HG03108 (cell line): ENCODE measurements at regions not wholly inside any gene's neighbourhood (a gene's known extent, or its start where the extent isn't known, plus 50 kb on each side); places are given as distances from the start of the nearest gene placed in this dataset.

ENCODE experiments used
- ATAC-seq: cut with Tn5 transposase; IDR thresholded peaks from one replicate; pipeline ENCODE4 v1.9.1; 2021; ENCODE audit warnings: moderate library complexity; ENCODE audit not compliant: unreplicated experiment

DNA sequence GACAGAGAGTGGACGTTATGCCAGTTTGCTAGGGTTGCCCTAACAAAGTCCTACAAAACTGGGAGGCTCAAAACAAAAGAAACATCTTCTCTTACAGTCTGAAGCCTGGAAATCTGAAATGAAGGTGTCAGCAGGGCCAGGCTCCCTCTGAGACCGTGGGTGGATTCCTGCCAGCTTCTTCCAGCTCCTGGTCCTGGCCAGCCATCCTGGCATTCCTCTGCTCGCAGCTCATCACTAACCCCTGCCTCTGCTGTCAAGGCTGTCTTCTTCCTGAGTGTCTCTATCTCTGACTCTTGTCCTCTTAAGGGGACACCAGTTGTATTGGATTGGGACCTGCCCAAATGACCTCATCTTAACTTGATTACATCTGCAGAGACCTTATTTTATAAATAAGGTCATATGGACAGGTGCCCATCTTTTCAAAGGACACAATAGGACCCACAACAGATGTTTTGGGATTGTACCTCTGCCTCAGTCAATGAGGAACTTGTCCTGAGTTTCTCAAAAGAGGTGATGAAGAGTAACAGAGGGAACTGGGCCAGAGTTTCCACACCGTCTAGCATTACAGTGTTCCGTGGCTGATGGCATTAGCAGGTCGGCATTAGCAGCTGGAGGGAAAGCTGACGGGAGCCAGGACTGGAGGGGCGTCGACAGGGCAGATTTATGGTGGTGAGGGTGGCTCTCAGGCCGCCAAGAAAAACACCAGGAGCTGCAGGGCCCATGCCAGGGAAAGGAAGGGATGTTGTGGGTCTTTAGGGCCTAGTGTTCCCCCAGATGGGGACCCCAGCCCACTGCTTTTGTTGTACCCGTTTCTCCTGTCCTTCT, 157.3 kb downstream of the TBXT start:
- no peak for ATAC-seq

GRCh38 chr6:166009385-166010031, 158.1 kb downstream of the TBXT start:
- ATAC-seq: no peak

- no peak for ATAC-seq
Measured at GRCh38 chr6:166008441-166009369, 158.9 kb downstream of the TBXT start.

DNA sequence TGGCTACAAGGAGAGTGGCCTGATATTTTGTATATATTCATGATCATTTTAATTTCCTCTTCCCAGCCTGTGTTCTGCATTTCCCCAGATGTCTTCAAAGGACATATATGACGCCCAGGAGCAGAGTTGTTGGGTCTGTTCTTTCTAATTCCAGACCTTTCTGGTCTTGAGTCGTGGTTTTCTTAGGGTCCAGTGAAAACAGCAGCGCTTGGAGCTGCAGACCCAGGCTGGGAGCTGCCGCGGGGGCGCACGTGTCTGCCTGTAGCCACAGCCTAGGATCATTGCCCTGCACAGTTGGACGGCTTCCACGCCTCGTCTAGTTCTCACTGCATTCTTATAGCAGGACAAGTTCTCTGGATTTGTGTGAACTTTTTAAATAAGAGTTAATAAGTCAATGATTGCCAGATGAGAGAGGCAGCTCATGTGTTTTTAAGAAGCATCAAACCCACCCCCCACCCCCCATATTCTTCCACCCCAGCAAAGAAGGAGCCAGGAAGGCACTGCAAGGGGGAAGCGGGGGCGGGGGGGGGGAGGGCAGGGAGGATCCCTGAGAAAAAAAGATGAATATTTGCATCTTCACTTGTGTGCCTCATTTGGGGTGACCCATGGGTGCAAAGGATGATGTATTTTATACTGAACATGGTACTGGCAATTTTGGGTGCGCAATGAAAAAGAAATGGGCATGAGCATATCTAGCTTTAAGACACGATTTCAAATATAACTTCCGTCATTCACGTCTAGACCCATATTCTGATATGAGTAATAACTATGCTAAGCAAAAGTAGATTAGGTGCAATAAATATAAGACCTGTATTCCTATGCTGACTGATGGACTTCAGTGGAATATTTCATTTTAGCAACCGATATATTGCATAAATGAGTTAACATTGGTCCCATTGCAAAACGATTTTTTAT, 160.0 kb downstream of the TBXT start:
- no peak for ATAC-seq

GRCh38 chr6:166006900-166007301, 160.8 kb downstream of the TBXT start:
- no peak for ATAC-seq

DNA sequence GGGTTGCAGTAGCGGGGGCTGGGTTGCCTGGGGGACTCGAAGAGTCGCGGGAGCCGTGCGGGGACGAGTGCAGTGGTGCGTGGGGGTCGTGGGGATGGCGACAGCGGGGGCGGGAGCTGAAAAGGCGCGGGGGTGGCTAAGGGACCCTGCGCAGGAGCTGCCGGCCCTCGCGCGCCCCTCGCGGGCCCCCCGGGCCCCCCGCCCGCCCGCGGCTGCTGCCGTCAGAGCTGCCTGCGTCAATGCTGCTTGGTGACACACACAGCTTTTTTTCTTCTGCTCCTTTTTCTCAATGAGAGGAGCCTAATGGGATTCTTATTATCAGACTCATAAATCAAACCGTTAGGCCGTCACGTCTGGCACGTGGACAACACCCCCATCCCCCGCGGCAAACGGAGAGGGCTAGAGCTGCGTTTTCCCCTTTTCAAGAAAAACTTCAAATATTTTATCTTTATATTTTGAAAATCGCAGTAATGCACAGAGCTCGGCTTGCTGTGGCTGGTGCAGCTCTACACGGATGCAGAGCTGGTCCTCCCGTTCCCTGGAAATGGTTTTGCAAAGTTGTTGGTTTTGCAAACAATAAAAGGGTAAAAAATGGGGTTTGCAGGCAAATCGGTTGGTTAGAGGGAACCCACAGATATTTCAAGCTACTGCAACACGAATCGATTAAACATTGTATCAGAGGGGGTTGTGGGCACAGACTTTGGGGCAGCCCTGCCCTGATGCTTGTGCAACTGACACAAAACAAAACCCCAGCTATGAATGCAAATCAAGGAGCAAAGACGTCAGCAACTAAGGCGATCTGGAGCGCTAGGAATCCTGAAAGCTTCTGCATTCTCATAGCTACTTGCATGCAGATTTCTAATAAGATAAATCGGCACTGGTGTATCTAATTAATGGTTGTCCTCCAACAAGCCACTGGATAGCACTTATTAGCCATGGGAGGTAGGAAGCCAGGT, 161.4 kb downstream of the TBXT start:
- ATAC-seq: no peak

- no peak for ATAC-seq
Measured at GRCh38 chr6:166005401-166005943, 162.2 kb downstream of the TBXT start.

DNA sequence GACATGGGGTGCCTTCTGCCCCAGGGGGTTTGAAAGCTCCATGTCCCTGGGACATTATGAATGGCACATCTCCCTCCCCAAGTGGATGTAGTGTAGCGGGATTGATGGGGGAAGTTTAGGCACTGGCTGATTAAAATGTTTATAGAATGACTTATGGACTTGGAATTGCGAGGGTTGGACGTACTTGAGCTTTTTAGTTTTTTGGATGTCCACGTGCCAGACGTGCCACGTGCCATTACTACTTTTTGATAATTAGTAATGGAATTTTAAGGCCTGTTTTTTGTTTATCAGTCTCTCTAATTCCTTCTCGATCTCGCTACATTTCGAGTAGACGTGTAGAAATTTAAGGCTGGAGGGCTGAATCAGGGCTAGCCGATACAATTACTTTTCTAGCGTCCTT, 162.8 kb downstream of the TBXT start:
- ATAC-seq: no peak

- ATAC-seq: no peak
Measured at GRCh38 chr6:166004471-166004870, 163.2 kb downstream of the TBXT start.

DNA sequence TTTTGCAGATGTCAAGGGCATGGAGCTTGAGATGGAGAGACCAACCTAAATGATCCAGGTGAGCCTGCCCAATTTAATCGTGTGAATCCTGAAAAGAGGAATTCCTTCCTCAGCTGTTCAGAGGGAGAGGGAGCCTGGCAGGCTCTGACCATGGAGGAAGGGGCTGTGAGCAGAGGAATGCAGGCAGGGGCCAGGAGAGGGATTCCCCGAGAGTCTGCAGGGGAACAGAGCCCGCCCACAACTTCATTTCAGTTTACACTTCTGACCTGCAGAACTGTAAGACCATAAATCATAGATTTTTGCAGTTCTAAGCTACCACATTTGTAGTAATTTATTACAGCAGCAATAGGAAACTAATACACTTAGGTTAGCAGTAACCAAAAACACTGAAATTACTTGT, 164.1 kb downstream of the TBXT start:
- ATAC-seq: no peak

DNA sequence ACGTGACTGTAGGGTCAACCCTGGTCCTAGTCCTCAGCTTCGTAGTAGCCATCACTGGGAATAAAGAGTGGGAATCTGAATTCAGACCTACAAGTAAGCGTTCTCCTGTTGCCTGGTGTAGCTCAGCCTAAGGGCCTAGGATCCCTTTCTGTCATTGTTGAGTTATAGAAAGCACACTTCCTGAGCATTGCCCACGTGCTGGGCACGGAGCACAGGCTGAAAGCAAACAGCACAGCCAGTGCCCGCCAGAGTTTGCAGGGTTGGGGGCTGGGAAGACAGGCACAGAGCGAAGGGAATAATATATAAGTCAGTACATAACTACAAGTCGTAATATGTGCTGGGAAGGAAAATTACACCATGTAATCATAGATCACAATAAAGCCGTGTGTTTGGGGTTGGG, 166.3 kb downstream of the TBXT start:
- ATAC-seq: no peak

GRCh38 chr6:165999279-165999678, 168.4 kb downstream of the TBXT start:
- ATAC-seq: no peak

GRCh38 chr6:165998072-165998471, 169.6 kb downstream of the TBXT start:
- no peak for ATAC-seq

DNA sequence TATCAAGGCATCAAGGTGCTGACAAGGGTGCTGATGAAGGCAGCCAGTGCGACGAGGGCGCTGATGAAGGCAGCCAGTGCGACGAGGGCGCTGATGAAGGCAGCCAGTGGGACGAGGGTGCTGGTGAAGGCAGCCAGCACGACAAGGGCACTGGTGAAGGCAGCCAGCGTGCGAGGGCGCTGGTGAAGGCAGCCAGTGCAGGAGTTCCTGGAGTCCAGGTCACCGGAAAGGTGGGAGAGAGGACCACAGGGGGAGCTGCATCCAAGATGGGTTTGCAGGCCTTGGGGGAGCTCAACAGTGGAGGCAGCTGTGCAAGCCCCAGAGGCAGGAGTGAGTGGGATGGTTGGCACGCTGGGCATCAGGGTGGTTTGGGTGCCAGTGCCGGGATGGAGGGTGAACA, 176.3 kb downstream of the TBXT start:
- no peak for ATAC-seq

DNA sequence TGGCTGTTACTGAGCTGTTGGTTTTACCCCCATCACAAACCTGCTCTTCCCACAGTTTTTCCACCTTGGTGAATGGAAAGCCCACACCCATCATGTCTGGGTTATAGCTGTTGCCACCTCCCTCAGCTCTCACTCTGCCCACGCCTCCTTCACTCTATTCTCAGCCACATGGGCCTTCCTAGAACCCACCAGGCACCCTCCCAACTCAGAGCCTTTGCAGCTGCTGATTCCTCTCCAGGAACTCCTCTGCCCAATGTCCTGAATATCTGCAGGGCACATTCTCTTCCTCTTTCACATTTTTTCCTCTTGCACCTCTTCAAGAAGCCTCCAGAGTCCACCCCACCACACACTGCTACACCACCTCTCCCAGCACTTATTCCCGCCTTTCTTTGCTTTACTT, 177.4 kb downstream of the TBXT start:
- ATAC-seq: no peak

- no peak for ATAC-seq
Measured at GRCh38 chr6:165988757-165989456, 178.7 kb downstream of the TBXT start.

GRCh38 chr6:165988302-165988756, 179.3 kb downstream of the TBXT start:
- no peak for ATAC-seq
